HepG2 (cell line): ENCODE measurements at regions not wholly inside any gene's neighbourhood (a gene's known extent, or its start where the extent isn't known, plus 50 kb on each side); places are given as distances from the start of the nearest gene placed in this dataset.

Experiments
- ATAC-seq: fragments of 200-7000 bp; cut with Tn5 transposase; 3 replicates; pipeline ENCODE4 v1.9.1; 2020; ENCODE audit warnings: mild to moderate bottlenecking, moderate library complexity
- BruUV-seq: library from RNA; stranded (reverse); fragments of 400-500 nt; replicated peaks from 2 replicates; lab custom pipeline; 2021; lab: Mats Ljungman, UMichigan
- CTCF ChIA-PET: fragments of 300-600 bp; formaldehyde crosslinking; extraction: SDS; loops from one replicate; lab custom pipeline; 2021; ENCODE audit warnings: low total read pairs, inconsistent platforms, low intra/inter-chr PET ratio; lab: Yijun Ruan, JAX
- POLR2A ChIA-PET: fragments of 350-600 bp; sonication (Branson Sonifier 250); formaldehyde crosslinking; loops from one replicate; lab custom pipeline; 2020; ENCODE audit warnings: antibody characterized with exemption, inconsistent platforms; lab: Yijun Ruan, JAX
- DNase-seq: peaks from one replicate; pipeline ENCODE4 v3.0.0-alpha.2; 2015; ENCODE audit warnings: low spot score
- FAIRE-seq: peaks from 3 replicates; lab custom pipeline; 2011; peaks lifted over from hg19 to GRCh38; lab: Jason Lieb, UNC
- H2AFZ ChIP-seq: one replicate; pipeline ENCODE4 v1.6.1; 2011; ENCODE audit warnings: low read length, inconsistent platforms
- H3K27ac ChIP-seq: fragments of 300-600 bp; 3 replicates; pipeline ENCODE4 v1.8.0; 2011; ENCODE audit warnings: mixed run types, mild to moderate bottlenecking, mixed read lengths, low read length, inconsistent platforms; ENCODE audit not compliant: insufficient read depth; ENCODE audit errors: extremely low read length
- H3K27me3 ChIP-seq, 2 experiments: fragments of 200-600 bp in 1 of 2; 2 replicates in 1 of 2; 3 replicates in 1 of 2; pipeline versions ENCODE4 v1.6.0 to v1.8.0; 2011; ENCODE audit warnings: low read length in 2 of 2, mild to moderate bottlenecking in 2 of 2, moderate library complexity in 2 of 2, inconsistent platforms in 1 of 2; ENCODE audit not compliant: insufficient read depth in 2 of 2, control insufficient read depth in 1 of 2
- H3K36me3 ChIP-seq, 2 experiments: fragments of 200-600 bp in 1 of 2; replicated peaks in 1 of 2; 2 replicates in 1 of 2; 3 replicates in 1 of 2; pipeline versions ENCODE4 v1.5.1 to v1.8.0; 2011; ENCODE audit warnings: low read length in 2 of 2, inconsistent platforms in 1 of 2; ENCODE audit not compliant: insufficient read depth in 2 of 2, control insufficient read depth in 1 of 2
- H3K4me1 ChIP-seq: 2 replicates; pipeline ENCODE4 v1.5.1; 2012; ENCODE audit warnings: low read length, inconsistent platforms; ENCODE audit not compliant: insufficient read depth
- H3K4me2 ChIP-seq: 2 replicates; pipeline ENCODE4 v1.6.0; 2011; ENCODE audit warnings: low read depth, low read length, inconsistent platforms
- H3K4me3 ChIP-seq, 3 experiments: fragments of 200-600 bp in 1 of 3; sonication (generic), shearing (Covaris generic) in 1 of 3; replicated peaks in 1 of 3; 2 replicates each; pipeline ENCODE4 v1.5.1; 2011 to 2016; ENCODE audit warnings: low read length in 3 of 3, inconsistent platforms in 2 of 3, low read depth in 2 of 3, mild to moderate bottlenecking in 2 of 3, control low read depth in 1 of 3, mixed read lengths in 1 of 3; ENCODE audit not compliant: insufficient read depth in 1 of 3
- H3K79me2 ChIP-seq: one replicate; pipeline ENCODE4 v1.6.1; 2011; ENCODE audit warnings: low read length, inconsistent platforms; ENCODE audit not compliant: insufficient read depth
- H3K9ac ChIP-seq: 2 replicates; pipeline ENCODE4 v1.6.0; 2011; ENCODE audit warnings: mild to moderate bottlenecking, low read depth, low read length, inconsistent platforms; ENCODE audit not compliant: insufficient read depth
- H3K9me3 ChIP-seq: 2 replicates; pipeline ENCODE4 v1.5.1; 2012; ENCODE audit warnings: mild to moderate bottlenecking, low read length
- H4K20me1 ChIP-seq: 2 replicates; pipeline ENCODE4 v1.6.0; 2011; ENCODE audit warnings: inconsistent platforms, mild to moderate bottlenecking, low read length, moderate library complexity; ENCODE audit not compliant: insufficient read depth
- CBX5 ChIP-seq: sonication (generic); formaldehyde crosslinking; IDR thresholded peaks from 2 replicates; pipeline ENCODE4 v1.4.0; 2020; ENCODE audit warnings: missing genetic modification reagents, borderline replicate concordance
- FOSL1 ChIP-seq: sonication (generic); formaldehyde crosslinking; IDR thresholded peaks from 2 replicates; pipeline ENCODE4 v1.9.0; 2021; ENCODE audit warnings: missing genetic modification reagents, borderline replicate concordance
- FOXA1 ChIP-seq, 2 experiments: fragments of 450-650 bp in 1 of 2; sonication (generic) in 1 of 2; formaldehyde crosslinking in 1 of 2; IDR thresholded peaks; 2 replicates each; pipeline versions ENCODE4 v1.4.0 to v1.6.1; 2016 to 2020; ENCODE audit warnings: missing genetic modification reagents in 1 of 2
- FOXP4 ChIP-seq: sonication (generic); formaldehyde crosslinking; IDR thresholded peaks from 2 replicates; pipeline ENCODE4 v1.4.0; 2020; ENCODE audit warnings: missing genetic modification reagents
- GTF3A ChIP-seq: sonication (generic); formaldehyde crosslinking; conservative IDR thresholded peaks from 2 replicates; pipeline ENCODE4 v1.4.0; 2020; ENCODE audit warnings: mild to moderate bottlenecking, missing genetic modification reagents
- HDAC2 ChIP-seq: sonication (generic); formaldehyde crosslinking; IDR thresholded peaks from 2 replicates; pipeline ENCODE4 v1.4.0; 2020; ENCODE audit warnings: missing genetic modification reagents
- HNF4G ChIP-seq, 2 experiments: sonication (generic) in 1 of 2; formaldehyde crosslinking in 1 of 2; IDR thresholded peaks; 2 replicates each; pipeline versions ENCODE4 v1.4.0 to v1.6.1; 2011 to 2020; ENCODE audit warnings: borderline replicate concordance in 2 of 2, low read depth in 2 of 2, mild to moderate bottlenecking in 2 of 2, low read length in 1 of 2, missing genetic modification reagents in 1 of 2, moderate library complexity in 1 of 2
- MYNN ChIP-seq: sonication (generic); formaldehyde crosslinking; IDR thresholded peaks from 2 replicates; pipeline ENCODE4 v1.4.0; 2020; ENCODE audit warnings: mild to moderate bottlenecking, low read depth, missing genetic modification reagents
- PAX8 ChIP-seq: sonication (generic); formaldehyde crosslinking; IDR thresholded peaks from 2 replicates; pipeline ENCODE4 v1.8.0; 2022; ENCODE audit warnings: mild to moderate bottlenecking, missing genetic modification reagents, borderline replicate concordance
- PHB2 ChIP-seq: fragments of 450-650 bp; IDR thresholded peaks from 2 replicates; pipeline ENCODE4 v1.6.1; 2018; ENCODE audit not compliant: partially characterized antibody
- POLR2A ChIP-seq, 2 experiments: IDR thresholded peaks; 2 replicates each; pipeline ENCODE4 v1.6.1; 2011; ENCODE audit warnings: low read depth in 2 of 2, low read length in 2 of 2, mild to moderate bottlenecking in 1 of 2, moderate library complexity in 1 of 2; ENCODE audit not compliant: insufficient read depth in 1 of 2
- RAD51 ChIP-seq: fragments of 450-650 bp; IDR thresholded peaks from 2 replicates; pipeline ENCODE4 v1.6.1; 2016; ENCODE audit warnings: borderline replicate concordance
- RBFOX2 ChIP-seq: fragments of 200-400 bp; formaldehyde crosslinking; IDR thresholded peaks from 2 replicates; pipeline ENCODE4 v1.6.1; 2017; ENCODE audit warnings: low read depth, mild to moderate bottlenecking, low read length
- TCF7L2 ChIP-seq: IDR thresholded peaks from 2 replicates; pipeline ENCODE4 v1.6.1; 2011; ENCODE audit warnings: mild to moderate bottlenecking, low read depth, low read length, moderate library complexity
- TOPORS ChIP-seq: sonication (generic); formaldehyde crosslinking; IDR thresholded peaks from 2 replicates; pipeline ENCODE4 v1.8.0; 2023; ENCODE audit warnings: mild to moderate bottlenecking, missing genetic modification reagents
- ZBTB8A ChIP-seq: sonication (generic); formaldehyde crosslinking; IDR thresholded peaks from 2 replicates; pipeline ENCODE4 v1.4.0; 2020; ENCODE audit warnings: mild to moderate bottlenecking, low read depth, missing genetic modification reagents, borderline replicate concordance
- ZNF101 ChIP-seq: sonication (generic); formaldehyde crosslinking; IDR thresholded peaks from 2 replicates; pipeline ENCODE4 v1.4.0; 2020; ENCODE audit warnings: mild to moderate bottlenecking, low read depth, missing genetic modification reagents, borderline replicate concordance
- ZNF225 ChIP-seq: sonication (generic); formaldehyde crosslinking; IDR thresholded peaks from 2 replicates; pipeline ENCODE4 v1.4.0; 2020; ENCODE audit warnings: mild to moderate bottlenecking, missing genetic modification reagents
- ZNF460 ChIP-seq: sonication (generic); formaldehyde crosslinking; IDR thresholded peaks from 2 replicates; pipeline ENCODE4 v1.5.1; 2020; ENCODE audit warnings: missing genetic modification reagents, mild to moderate bottlenecking, borderline replicate concordance
- ZNF616 ChIP-seq: sonication (generic); formaldehyde crosslinking; IDR thresholded peaks from 2 replicates; pipeline ENCODE4 v1.5.0; 2020; ENCODE audit warnings: low read depth, mild to moderate bottlenecking, missing genetic modification reagents
- WGBS: methylation state at CpG from one replicate; pipeline ENCODE4 v1.1.6; 2017; ENCODE audit warnings: low lambda C conversion rate; 5-methylcytosine and 5-hydroxymethylcytosine counted together
- in situ Hi-C: cut with HindIII; loops from 2 replicates; pipeline ENCODE4 v1.10.0; 2017; ENCODE audit warnings: low pct_unique_long_range_greater_than_20kb; ENCODE audit not compliant: extremely low pct_ligation_motif_present
- intact Hi-C: fragments of 100-400 bp; cut with micrococcal nuclease; formaldehyde crosslinking; loops from one replicate; pipeline ENCODE4 v1.10.0; 2022; ENCODE audit not compliant: unreplicated experiment

GRCh38 chr4:136967069-136967468 lies 565.2 kb downstream of the PCDH18 start:
- H3K4me1 ChIP-seq, result no peaks in the 10 kb centered on the region
- H3K36me3 ChIP-seq, result no peaks in the 10 kb centered on the region
- ChIA-PET POLR2A (no interaction called here), CTCF (no interaction called here)
- H3K79me2 ChIP-seq, result no peaks in the 10 kb centered on the region
- H2AFZ ChIP-seq, result no peak overlapping the region
- H3K27ac ChIP-seq, result no peak overlapping the region
- no peak for DNase-seq
- intact Hi-C loops, result no loop called here
- no peak for ATAC-seq
- in situ Hi-C loops, result no loop called here
- no peak overlapping the region for H3K9ac ChIP-seq
- 35% methylated on average over 4 of the region's 4 CpGs for WGBS
- BruUV-seq, result no TSS peak
- H3K4me2 ChIP-seq, result no peak overlapping the region
- H3K27me3 ChIP-seq, result no peaks in the 10 kb centered on the region
- H3K9me3 ChIP-seq, result no peaks in the 10 kb centered on the region
- FAIRE-seq, result no peak
- TF ChIP-seq ZNF101 (CRISPR knock-in tag) (no peak), GTF3A (CRISPR knock-in tag) (no peak), HNF4G (IDR thresholded peaks at IDR 0.05; ENCODE audit: borderline replicate concordance, low read depth, low read length) (no peak), HNF4G (CRISPR knock-in tag; IDR thresholded peaks at IDR 0.05; ENCODE audit: borderline replicate concordance, low read depth) (no peak), ZBTB8A (CRISPR knock-in tag) (no peak), TOPORS (no peak), POLR2A (IDR thresholded peaks at IDR 0.05; ENCODE audit: insufficient read depth in 1 of 2, low read depth in 2 of 2, low read length in 2 of 2) (no peak), MYNN (CRISPR knock-in tag) (no peak), ZNF616 (CRISPR knock-in tag) (no peak), RAD51 (no peak), PHB2 (no peak), PAX8 (CRISPR knock-in tag) (no peak), FOXP4 (CRISPR knock-in tag) (no peak), HDAC2 (CRISPR knock-in tag) (no peak), ZNF225 (CRISPR knock-in tag) (no peak), RBFOX2 (no peak), CBX5 (CRISPR knock-in tag) (no peak), FOXA1 (IDR thresholded peaks at IDR 0.05) (no peak), FOXA1 (CRISPR knock-in tag; IDR thresholded peaks at IDR 0.05) (no peak), FOSL1 (CRISPR knock-in tag) (no peak), ZNF460 (CRISPR knock-in tag) (no peak), TCF7L2 (no peak)
- no peak overlapping the region for H3K4me3 ChIP-seq
- no peaks in the 10 kb centered on the region for H4K20me1 ChIP-seq
